Mammary epithelial cell (primary cell): ENCODE measurements at regions not wholly inside any gene's neighbourhood (a gene's known extent, or its start where the extent isn't known, plus 50 kb on each side); places are given as distances from the start of the nearest gene placed in this dataset.

Source experiments
- EZH2 ChIP-seq: IDR thresholded peaks from 2 replicates; pipeline ENCODE4 v1.6.1; 2012; ENCODE audit warnings: low read length, inconsistent platforms, borderline replicate concordance
- TF ChIP-seq, protein P1 (sequence below), 2 donors: IDR thresholded peaks in 1 of 2; conservative IDR thresholded peaks in 1 of 2; 2 replicates each; pipeline ENCODE4 v1.5.1; 2011 to 2012; ENCODE audit warnings: inconsistent platforms in 2 of 2, low read length in 2 of 2, mild to moderate bottlenecking in 2 of 2, control low read depth in 1 of 2, low read depth in 1 of 2; ENCODE audit not compliant: insufficient read depth in 1 of 2; ENCODE audit errors: extremely low read depth in 1 of 2

DNA sequence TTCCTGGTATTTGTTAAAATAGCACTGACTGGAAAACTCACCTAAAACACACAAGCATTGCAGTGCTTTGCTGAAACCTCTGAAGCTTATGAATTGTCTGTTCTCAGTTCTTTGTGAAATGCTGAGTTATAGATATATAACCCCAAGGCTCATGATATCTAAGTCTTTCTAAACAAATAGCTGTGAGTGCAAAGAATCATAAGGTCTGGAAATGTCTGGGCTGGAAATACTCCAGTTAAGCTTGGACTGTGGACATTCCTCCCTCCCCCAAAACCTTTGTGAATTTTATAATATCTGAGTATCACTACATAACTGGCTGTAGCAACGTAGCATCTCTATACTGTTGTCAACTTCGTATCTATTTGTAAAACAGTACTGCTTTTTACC lies 69.1 kb downstream of the CBLN4 start:
- TF ChIP-seq, protein P1, sequence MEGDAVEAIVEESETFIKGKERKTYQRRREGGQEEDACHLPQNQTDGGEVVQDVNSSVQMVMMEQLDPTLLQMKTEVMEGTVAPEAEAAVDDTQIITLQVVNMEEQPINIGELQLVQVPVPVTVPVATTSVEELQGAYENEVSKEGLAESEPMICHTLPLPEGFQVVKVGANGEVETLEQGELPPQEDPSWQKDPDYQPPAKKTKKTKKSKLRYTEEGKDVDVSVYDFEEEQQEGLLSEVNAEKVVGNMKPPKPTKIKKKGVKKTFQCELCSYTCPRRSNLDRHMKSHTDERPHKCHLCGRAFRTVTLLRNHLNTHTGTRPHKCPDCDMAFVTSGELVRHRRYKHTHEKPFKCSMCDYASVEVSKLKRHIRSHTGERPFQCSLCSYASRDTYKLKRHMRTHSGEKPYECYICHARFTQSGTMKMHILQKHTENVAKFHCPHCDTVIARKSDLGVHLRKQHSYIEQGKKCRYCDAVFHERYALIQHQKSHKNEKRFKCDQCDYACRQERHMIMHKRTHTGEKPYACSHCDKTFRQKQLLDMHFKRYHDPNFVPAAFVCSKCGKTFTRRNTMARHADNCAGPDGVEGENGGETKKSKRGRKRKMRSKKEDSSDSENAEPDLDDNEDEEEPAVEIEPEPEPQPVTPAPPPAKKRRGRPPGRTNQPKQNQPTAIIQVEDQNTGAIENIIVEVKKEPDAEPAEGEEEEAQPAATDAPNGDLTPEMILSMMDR (conservative IDR thresholded peaks at IDR 0.05 in 1 of 2, IDR thresholded peaks at IDR 0.05 in 1 of 2; ENCODE audit: extremely low read depth in 1 of 2, insufficient read depth in 1 of 2, low read depth in 1 of 2, low read length in 2 of 2) = no peak
- no peak for TF ChIP-seq EZH2
